ENCODE measurements at regions not wholly inside any gene's neighbourhood (a gene's known extent, or its start where the extent isn't known, plus 50 kb on each side); places are given as distances from the start of the nearest gene placed in this dataset.
"Not testable (repeated sequence)": the region's sequence is repeated elsewhere in the genome, so short reads cannot be mapped to it uniquely, and the experiment has no call there.

DNA sequence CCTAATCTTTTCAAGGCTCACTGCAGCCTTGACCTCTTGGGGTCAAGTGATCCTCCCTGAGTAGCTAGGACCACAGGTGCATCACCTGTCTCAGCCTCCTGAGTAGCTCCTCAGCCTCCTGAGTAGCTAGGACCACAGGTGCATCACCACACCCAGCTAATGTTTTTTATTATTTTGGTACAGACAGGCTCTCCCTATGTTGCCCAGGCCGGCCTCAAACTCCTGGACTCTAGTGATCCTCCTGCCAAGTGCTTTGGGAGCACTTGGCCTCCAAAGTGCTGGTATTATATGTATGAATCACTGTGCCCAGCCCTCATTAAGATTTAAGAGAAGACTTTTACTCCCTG lies 58.5 kb upstream of the S1PR1 start:
- no peak for DNase-seq (ENCODE audit: low spot score in 2 of 2)
- peaks cover 0 to 4% (median 0%) of the 10 kb centered on the region in 4 donors for H3K4me1 ChIP-seq
- H3K36me3 ChIP-seq, result no peaks in the 10 kb centered on the region
- no peaks in the 10 kb centered on the region for H3K9me3 ChIP-seq
- H3K27ac ChIP-seq, result no peak overlapping the region
- no peaks in the 10 kb centered on the region for H3K27me3 ChIP-seq
- 85 to 93% methylated on average over 1 of the region's 1 CpG for WGBS, 2 donors
- no peak for TF ChIP-seq EP300 (IDR thresholded peaks at IDR 0.05)
- no peak for TF ChIP-seq POLR2A (IDR thresholded peaks at IDR 0.05)
- no peak for TF ChIP-seq CTCF (IDR thresholded peaks at IDR 0.05)
- no peak overlapping the region for H3K4me3 ChIP-seq

DNA sequence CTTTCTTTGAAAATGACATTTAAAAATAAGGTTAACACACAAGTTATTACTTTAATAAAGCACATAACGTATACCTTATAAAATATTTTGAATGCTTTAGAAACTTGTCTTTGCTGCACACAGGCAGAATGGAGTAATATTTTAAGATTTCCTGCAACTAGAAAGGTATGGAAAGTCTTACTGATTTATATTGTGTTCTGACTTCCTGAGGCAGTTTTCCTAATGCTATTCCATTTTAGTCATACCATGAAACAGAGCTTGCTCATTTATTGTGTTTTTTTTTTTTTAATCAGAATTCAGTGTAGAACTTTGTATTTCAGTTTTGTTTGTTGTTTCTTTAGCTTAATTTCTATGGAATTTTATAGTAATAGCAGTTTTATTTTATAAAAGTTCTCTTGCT lies 60.9 kb upstream of the S1PR1 start:
- no peaks in the 10 kb centered on the region for H3K36me3 ChIP-seq
- peaks cover 0 to 4% (median 0%) of the 10 kb centered on the region in 4 donors for H3K4me1 ChIP-seq
- TF ChIP-seq CTCF (IDR thresholded peaks at IDR 0.05) (no peak), POLR2A (IDR thresholded peaks at IDR 0.05) (no peak), EP300 (IDR thresholded peaks at IDR 0.05) (no peak)
- no peak overlapping the region for H3K27ac ChIP-seq
- no peak overlapping the region for H3K4me3 ChIP-seq
- no peaks in the 10 kb centered on the region for H3K27me3 ChIP-seq
- no peaks in the 10 kb centered on the region for H3K9me3 ChIP-seq
- no peak for DNase-seq (ENCODE audit: low spot score in 2 of 2)
- 54 to 75% methylated on average over 1 of the region's 1 CpG for WGBS, 2 donors

- 54% methylated on average over 3 of the region's 3 CpGs for WGBS, 2 donors
- Histone ChIP-seq H3K27ac (no peak overlapping the region), H3K27me3 (no peaks in the 10 kb centered on the region), H3K4me1 (peaks cover 0 to 4% (median 0%) of the 10 kb centered on the region in 4 donors), H3K4me3 (no peak overlapping the region), H3K36me3 (no peaks in the 10 kb centered on the region), H3K9me3 (no peaks in the 10 kb centered on the region)
- no peak for DNase-seq (ENCODE audit: low spot score in 2 of 2)
- TF ChIP-seq EP300 (IDR thresholded peaks at IDR 0.05), result no peak
- TF ChIP-seq POLR2A (IDR thresholded peaks at IDR 0.05), result no peak
- TF ChIP-seq CTCF (IDR thresholded peaks at IDR 0.05), result no peak
Observed at GRCh38 chr1:101175466-101175865, 61.4 kb upstream of the S1PR1 start.

- WGBS, 2 donors, result 65 to 67% methylated on average over 5 of the region's 5 CpGs
- H3K27ac ChIP-seq, result no peak overlapping the region
- TF ChIP-seq CTCF (IDR thresholded peaks at IDR 0.05) (no peak), POLR2A (IDR thresholded peaks at IDR 0.05) (no peak), EP300 (IDR thresholded peaks at IDR 0.05) (no peak)
- no peak for DNase-seq (ENCODE audit: low spot score in 2 of 2)
- no peaks in the 10 kb centered on the region for H3K27me3 ChIP-seq
- no peak overlapping the region for H3K4me3 ChIP-seq
- H3K4me1 ChIP-seq, result peaks cover 0 to 4% (median 0%) of the 10 kb centered on the region in 4 donors
- no peaks in the 10 kb centered on the region for H3K36me3 ChIP-seq
- H3K9me3 ChIP-seq, result no peaks in the 10 kb centered on the region
Observed at GRCh38 chr1:101174722-101175121, 62.1 kb upstream of the S1PR1 start.

- WGBS, 2 donors, result 97 to 98% methylated on average over 4 of the region's 4 CpGs
- H3K27ac ChIP-seq; H3K4me3 ChIP-seq; H3K4me1 ChIP-seq; H3K27me3 ChIP-seq; DNase-seq (ENCODE audit: low spot score in 2 of 2); H3K9me3 ChIP-seq; H3K36me3 ChIP-seq: not testable (repeated sequence)
Observed at GRCh38 chr1:101174298-101174697, 62.5 kb upstream of the S1PR1 start.

GRCh38 chr1:101170506-101171050 lies 66.2 kb upstream of the S1PR1 start:
- 75 to 76% methylated on average over 4 of the region's 4 CpGs for WGBS, 2 donors
- no peak for DNase-seq (ENCODE audit: low spot score in 2 of 2)
- TF ChIP-seq EP300 (IDR thresholded peaks at IDR 0.05) (no peak), POLR2A (IDR thresholded peaks at IDR 0.05) (no peak)

More at GRCh38 chr1:101170506-101171050, 66.2 kb upstream of the S1PR1 start:
- H3K36me3 ChIP-seq, result no peaks in the 10 kb centered on the region
- no peaks in the 10 kb centered on the region for H3K27me3 ChIP-seq
- no peaks in the 10 kb centered on the region for H3K9me3 ChIP-seq
- peaks cover 0 to 2% (median 0%) of the 10 kb centered on the region in 4 donors for H3K4me1 ChIP-seq
- H3K4me3 ChIP-seq, result no peak overlapping the region
- no peak overlapping the region for H3K27ac ChIP-seq

All from tibial nerve (tissue), 4 donors.